ENCODE measurements at regions not wholly inside any gene's neighbourhood (a gene's known extent, or its start where the extent isn't known, plus 50 kb on each side); places are given as distances from the start of the nearest gene placed in this dataset.

GRCh38 chr5:6181871-6182270, 196.5 kb downstream of the MED10 start:
- Histone ChIP-seq H3K27ac (ENCODE audit: extremely low read depth, low read depth, low read length) (no peak overlapping the region), H3K9me3 (ENCODE audit: control insufficient read depth, insufficient read depth, low read depth, low read length) (no peaks in the 10 kb centered on the region), H3K4me3 (ENCODE audit: low read depth, low read length) (no peak overlapping the region), H3K4me1 (ENCODE audit: control insufficient read depth, insufficient read depth, low read length) (no peaks in the 10 kb centered on the region), H3K36me3 (ENCODE audit: control insufficient read depth in 2 of 2, insufficient read depth in 1 of 2, low read length in 2 of 2) (no peaks in the 10 kb centered on the region)
- CTCF ChIA-PET: no interaction called here
- TF ChIP-seq ZSCAN4 (tag by site-specific recombination; IDR thresholded peaks at IDR 0.05): no peak
- TF ChIP-seq GLI2 (tag by site-specific recombination; IDR thresholded peaks at IDR 0.05; ENCODE audit: borderline replicate concordance, low read depth): no peak
- no peak for TF ChIP-seq PBX3 (CRISPR knock-in tag; IDR thresholded peaks at IDR 0.05)
- POLR2A ChIA-PET: no interaction called here

- Histone ChIP-seq H3K27ac (ENCODE audit: extremely low read depth, low read depth, low read length) (no peak overlapping the region), H3K4me3 (ENCODE audit: low read depth, low read length) (no peak overlapping the region), H3K9me3 (ENCODE audit: control insufficient read depth, insufficient read depth, low read depth, low read length) (no peaks in the 10 kb centered on the region), H3K36me3 (ENCODE audit: control insufficient read depth in 2 of 2, insufficient read depth in 1 of 2, low read length in 2 of 2) (no peaks in the 10 kb centered on the region), H3K4me1 (ENCODE audit: control insufficient read depth, insufficient read depth, low read length) (no peaks in the 10 kb centered on the region)
- POLR2A ChIA-PET: no interaction called here
- CTCF ChIA-PET: no interaction called here
- TF ChIP-seq OVOL3 (tag by site-specific recombination; IDR thresholded peaks at IDR 0.05): no peak
- TF ChIP-seq ZNF280C (tag by site-specific recombination; IDR thresholded peaks at IDR 0.05): no peak
- TF ChIP-seq PBX3 (CRISPR knock-in tag; IDR thresholded peaks at IDR 0.05): no peak
- no peak for TF ChIP-seq ZNF677 (tag by site-specific recombination; IDR thresholded peaks at IDR 0.05)
- TF ChIP-seq HIC1 (tag by site-specific recombination; IDR thresholded peaks at IDR 0.05): no peak
- no peak for TF ChIP-seq ZBTB6 (tag by site-specific recombination; IDR thresholded peaks at IDR 0.05)
- TF ChIP-seq TRIM28 (IDR thresholded peaks at IDR 0.05; ENCODE audit: borderline replicate concordance, low read length): no peak
- TF ChIP-seq ZNF292 (tag by site-specific recombination; IDR thresholded peaks at IDR 0.05; ENCODE audit: borderline replicate concordance, low read depth): no peak
- no peak for TF ChIP-seq ZNF501 (tag by site-specific recombination; IDR thresholded peaks at IDR 0.05)
- TF ChIP-seq ZSCAN4 (tag by site-specific recombination; IDR thresholded peaks at IDR 0.05): no peak
- no peak for TF ChIP-seq BCL11A (tag by site-specific recombination; IDR thresholded peaks at IDR 0.05; ENCODE audit: low read depth)
- no peak for TF ChIP-seq ZNF792 (tag by site-specific recombination; IDR thresholded peaks at IDR 0.05)
- no peak for TF ChIP-seq ZNF639 (tag by site-specific recombination; IDR thresholded peaks at IDR 0.05)
- no peak for TF ChIP-seq ZBTB26 (tag by site-specific recombination; optimal IDR thresholded peaks at IDR 0.05)
- no peak for TF ChIP-seq ZNF645 (tag by site-specific recombination; IDR thresholded peaks at IDR 0.05)
- TF ChIP-seq ZNF16 (tag by site-specific recombination; IDR thresholded peaks at IDR 0.05; ENCODE audit: low read depth): no peak
Observed at GRCh38 chr5:6181147-6181729, 197.1 kb downstream of the MED10 start.
